ENCODE measurements at regions not wholly inside any gene's neighbourhood (a gene's known extent, or its start where the extent isn't known, plus 50 kb on each side); places are given as distances from the start of the nearest gene placed in this dataset.

GRCh38 chr7:7090460-7090859 is 91.9 kb upstream of the C1GALT1 start:
- Histone ChIP-seq H3K36me3 (no peaks in the 10 kb centered on the region), H3K4me1 (no peaks in the 10 kb centered on the region), H3K4me3 (no peak overlapping the region), H3K27ac (no peak overlapping the region), H3K9me3 (no peaks in the 10 kb centered on the region), H3K27me3 (no peaks in the 10 kb centered on the region)
- DNase-seq = no peak
- intact Hi-C loops (cut with DNase I; ENCODE audit: low total_unique reads) = no loop called here
- TF ChIP-seq CTCF (IDR thresholded peaks at IDR 0.05) = no peak
- no peak for TF ChIP-seq POLR2A (IDR thresholded peaks at IDR 0.05)

- DNase-seq = no peak
- no peak overlapping the region for H3K4me3 ChIP-seq
- H3K9me3 ChIP-seq = no peaks in the 10 kb centered on the region
- no peaks in the 10 kb centered on the region for H3K4me1 ChIP-seq
- no peaks in the 10 kb centered on the region for H3K36me3 ChIP-seq
- no peaks in the 10 kb centered on the region for H3K27me3 ChIP-seq
- no peak overlapping the region for H3K27ac ChIP-seq
- TF ChIP-seq CTCF (IDR thresholded peaks at IDR 0.05) (no peak), POLR2A (IDR thresholded peaks at IDR 0.05) (no peak)
- intact Hi-C loops (cut with DNase I; ENCODE audit: low total_unique reads) = no loop called here
Observed at GRCh38 chr7:7098280-7098818, 84.0 kb upstream of the C1GALT1 start.

- no peaks in the 10 kb centered on the region for H3K27me3 ChIP-seq
- H3K4me1 ChIP-seq = no peaks in the 10 kb centered on the region
- H3K36me3 ChIP-seq = no peaks in the 10 kb centered on the region
- H3K27ac ChIP-seq = no peak overlapping the region
- no peaks in the 10 kb centered on the region for H3K9me3 ChIP-seq
- intact Hi-C loops (cut with DNase I; ENCODE audit: low total_unique reads) = no loop called here
- no peak overlapping the region for H3K4me3 ChIP-seq
- TF ChIP-seq POLR2A (IDR thresholded peaks at IDR 0.05) (no peak), CTCF (IDR thresholded peaks at IDR 0.05) (no peak)
- DNase-seq = peak; percentile 32 to 69
Observed at GRCh38 chr7:7099584-7100014, 82.7 kb upstream of the C1GALT1 start.

- Histone ChIP-seq H3K27ac (no peak overlapping the region), H3K4me3 (no peak overlapping the region), H3K27me3 (no peaks in the 10 kb centered on the region), H3K36me3 (no peaks in the 10 kb centered on the region), H3K9me3 (no peaks in the 10 kb centered on the region), H3K4me1 (no peaks in the 10 kb centered on the region)
- no peak for DNase-seq
- intact Hi-C loops (cut with DNase I; ENCODE audit: low total_unique reads) = no loop called here
- no peak for TF ChIP-seq POLR2A (IDR thresholded peaks at IDR 0.05)
- TF ChIP-seq CTCF (IDR thresholded peaks at IDR 0.05) = no peak
Observed at GRCh38 chr7:7100432-7100849, 81.9 kb upstream of the C1GALT1 start.

- H3K36me3 ChIP-seq = no peaks in the 10 kb centered on the region
- intact Hi-C loops (cut with DNase I; ENCODE audit: low total_unique reads) = no loop called here
- no peaks in the 10 kb centered on the region for H3K4me1 ChIP-seq
- no peak for TF ChIP-seq POLR2A (IDR thresholded peaks at IDR 0.05)
- H3K27ac ChIP-seq = no peak overlapping the region
- H3K27me3 ChIP-seq = no peaks in the 10 kb centered on the region
- no peak for DNase-seq
- H3K4me3 ChIP-seq = no peak overlapping the region
- no peaks in the 10 kb centered on the region for H3K9me3 ChIP-seq
Observed at GRCh38 chr7:7102906-7103305, 79.4 kb upstream of the C1GALT1 start.
